Hepatocyte (in vitro differentiated cells): ENCODE measurements at regions not wholly inside any gene's neighbourhood (a gene's known extent, or its start where the extent isn't known, plus 50 kb on each side); places are given as distances from the start of the nearest gene placed in this dataset.

Experiments
- DNase-seq: peaks from one replicate; pipeline ENCODE4 v3.0.0-alpha.2; 2016; ENCODE audit warnings: low spot score
- H2AFZ ChIP-seq: fragments of 200-600 bp; sonication (generic); 2 replicates; pipeline ENCODE4 v1.6.0; 2016; ENCODE audit warnings: antibody characterized with exemption, mild to moderate bottlenecking
- H3K27ac ChIP-seq: fragments of 200-600 bp; sonication (generic); 2 replicates; pipeline ENCODE4 v1.5.1; 2016; ENCODE audit warnings: mild to moderate bottlenecking
- H3K27me3 ChIP-seq: fragments of 200-600 bp; sonication (generic); 2 replicates; pipeline ENCODE4 v1.6.1; 2016
- H3K36me3 ChIP-seq: fragments of 200-600 bp; sonication (generic); replicated peaks from 2 replicates; pipeline ENCODE4 v1.5.1; 2016; ENCODE audit warnings: low read depth; ENCODE audit not compliant: insufficient read depth
- H3K4me1 ChIP-seq: fragments of 200-600 bp; sonication (generic); 2 replicates; pipeline ENCODE4 v1.5.1; 2016; ENCODE audit warnings: mild to moderate bottlenecking, moderate library complexity; ENCODE audit not compliant: insufficient read depth
- H3K4me2 ChIP-seq: fragments of 200-600 bp; sonication (generic); 2 replicates; pipeline ENCODE4 v1.6.0; 2016
- H3K4me3 ChIP-seq: fragments of 200-600 bp; sonication (generic); 2 replicates; pipeline ENCODE4 v1.5.1; 2016; ENCODE audit warnings: mild to moderate bottlenecking
- H3K79me2 ChIP-seq: fragments of 200-600 bp; sonication (generic); 2 replicates; pipeline ENCODE4 v1.6.0; 2017; ENCODE audit warnings: mild to moderate bottlenecking
- H3K9me2 ChIP-seq: fragments of 200-600 bp; sonication (generic); replicated peaks from 2 replicates; pipeline ENCODE4 v1.6.0; 2017; ENCODE audit warnings: mild to moderate bottlenecking; ENCODE audit not compliant: insufficient read depth
- H3K9me3 ChIP-seq: fragments of 200-600 bp; sonication (generic); 2 replicates; pipeline ENCODE4 v1.5.1; 2016; ENCODE audit warnings: low read depth, mild to moderate bottlenecking
- H4K20me1 ChIP-seq: fragments of 200-600 bp; sonication (generic); 2 replicates; pipeline ENCODE4 v1.6.0; 2016; ENCODE audit warnings: mild to moderate bottlenecking; ENCODE audit not compliant: insufficient read depth, poor library complexity, severe bottlenecking
- CTCF ChIP-seq: fragments of 200-600 bp; sonication (generic); IDR thresholded peaks from 2 replicates; pipeline ENCODE4 v1.5.1; 2016; ENCODE audit warnings: antibody characterized with exemption, mild to moderate bottlenecking; ENCODE audit not compliant: poor library complexity
- EZH2 ChIP-seq: fragments of 200-600 bp; sonication (generic); IDR thresholded peaks from 2 replicates; pipeline ENCODE4 v1.6.1; 2016; ENCODE audit warnings: antibody characterized with exemption, mild to moderate bottlenecking, borderline replicate concordance
- EZH2phosphoT487 ChIP-seq: fragments of 200-600 bp; sonication (generic); IDR thresholded peaks from one replicate; pipeline ENCODE4 v1.6.1; 2018; ENCODE audit warnings: antibody characterized with exemption, mild to moderate bottlenecking, low read depth, moderate library complexity; ENCODE audit not compliant: unreplicated experiment, severe bottlenecking
- WGBS: methylation state at CpG from one replicate; pipeline ENCODE4 v1.1.6; 2016; ENCODE audit warnings: low lambda C conversion rate; ENCODE audit errors: missing lambda C conversion rate; 5-methylcytosine and 5-hydroxymethylcytosine counted together

DNA sequence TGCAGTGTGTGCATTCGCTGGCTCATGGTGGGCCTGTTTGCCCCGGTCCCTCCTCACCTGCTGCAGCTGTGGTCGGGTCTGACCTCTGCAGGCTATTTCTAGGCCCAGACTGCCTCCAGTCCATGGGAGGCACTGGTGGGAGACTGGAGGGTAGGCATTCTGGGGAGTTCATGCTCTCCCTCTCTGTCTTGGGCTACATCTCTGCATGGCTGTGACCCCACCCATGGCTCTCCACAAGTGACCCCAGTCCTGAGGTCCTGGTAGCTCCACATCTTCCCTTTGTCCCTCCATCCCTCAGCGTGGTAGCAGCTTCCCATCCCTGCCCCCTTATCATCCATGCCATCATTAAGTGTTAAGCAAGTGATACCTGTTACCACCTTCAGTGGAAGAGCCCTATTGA is 107.8 kb upstream of the SEC14L1 start:
- Histone ChIP-seq H3K79me2 (no peaks in the 10 kb centered on the region), H3K36me3 (no peaks in the 10 kb centered on the region), H3K4me3 (no peak overlapping the region), H3K27me3 (no peaks in the 10 kb centered on the region), H3K27ac (no peak overlapping the region), H4K20me1 (no peaks in the 10 kb centered on the region), H3K9me3 (no peaks in the 10 kb centered on the region), H3K9me2 (no peaks in the 10 kb centered on the region), H2AFZ (no peak overlapping the region), H3K4me1 (no peaks in the 10 kb centered on the region), H3K4me2 (no peak overlapping the region)
- no peak for DNase-seq
- TF ChIP-seq CTCF, result no peak
- TF ChIP-seq EZH2, result no peak
- no peak for TF ChIP-seq EZH2phosphoT487
- WGBS, result 80% methylated on average over 4 of the region's 4 CpGs

DNA sequence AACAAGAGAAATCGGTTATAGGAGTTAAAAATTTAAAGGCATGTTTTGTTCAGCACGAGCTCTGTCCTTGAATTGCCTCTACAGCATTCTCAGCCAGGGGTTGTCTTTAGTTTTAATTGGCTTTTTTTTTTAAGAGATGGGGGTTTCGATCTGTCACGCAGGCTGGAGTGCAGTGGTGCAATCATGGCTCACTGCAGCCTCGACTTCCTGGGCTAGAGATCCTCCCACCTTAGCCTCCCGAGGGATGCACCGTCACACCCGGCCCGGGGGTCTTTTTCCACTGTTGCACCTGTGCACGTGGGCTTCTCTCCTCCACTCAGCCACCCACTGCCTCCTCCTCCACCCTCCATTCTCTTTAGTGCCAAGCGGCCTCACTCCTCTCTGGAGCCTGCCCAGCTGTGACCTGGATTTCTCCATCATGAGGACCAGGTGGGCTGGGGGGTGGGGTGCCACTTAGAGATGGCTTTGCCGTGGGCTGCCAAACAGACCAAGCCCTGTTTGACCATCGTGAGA is 106.8 kb upstream of the SEC14L1 start:
- 86% methylated on average over 13 of the region's 13 CpGs for WGBS
- H4K20me1 ChIP-seq, result no peaks in the 10 kb centered on the region
- no peak overlapping the region for H3K4me2 ChIP-seq
- no peaks in the 10 kb centered on the region for H3K4me1 ChIP-seq
- no peak overlapping the region for H3K27ac ChIP-seq
- no peaks in the 10 kb centered on the region for H3K27me3 ChIP-seq
- TF ChIP-seq EZH2phosphoT487 (no peak), CTCF (no peak), EZH2 (no peak)
- H3K79me2 ChIP-seq, result no peaks in the 10 kb centered on the region
- no peaks in the 10 kb centered on the region for H3K36me3 ChIP-seq
- no peak for DNase-seq
- no peak overlapping the region for H2AFZ ChIP-seq
- no peaks in the 10 kb centered on the region for H3K9me3 ChIP-seq
- H3K4me3 ChIP-seq, result no peak overlapping the region
- no peaks in the 10 kb centered on the region for H3K9me2 ChIP-seq

- no peaks in the 10 kb centered on the region for H3K27me3 ChIP-seq
- TF ChIP-seq CTCF (no peak), EZH2 (no peak), EZH2phosphoT487 (no peak)
- no peak overlapping the region for H3K27ac ChIP-seq
- no peak overlapping the region for H3K4me3 ChIP-seq
- H3K9me3 ChIP-seq, result no peaks in the 10 kb centered on the region
- H3K4me1 ChIP-seq, result no peaks in the 10 kb centered on the region
- DNase-seq, result no peak
- no peak overlapping the region for H3K4me2 ChIP-seq
- H4K20me1 ChIP-seq, result no peaks in the 10 kb centered on the region
- no peaks in the 10 kb centered on the region for H3K79me2 ChIP-seq
- H3K9me2 ChIP-seq, result no peaks in the 10 kb centered on the region
- H3K36me3 ChIP-seq, result no peaks in the 10 kb centered on the region
- 81% methylated on average over 16 of the region's 16 CpGs for WGBS
- H2AFZ ChIP-seq, result no peak overlapping the region
Observed at GRCh38 chr17:77034677-77035424, 105.9 kb upstream of the SEC14L1 start.

DNA sequence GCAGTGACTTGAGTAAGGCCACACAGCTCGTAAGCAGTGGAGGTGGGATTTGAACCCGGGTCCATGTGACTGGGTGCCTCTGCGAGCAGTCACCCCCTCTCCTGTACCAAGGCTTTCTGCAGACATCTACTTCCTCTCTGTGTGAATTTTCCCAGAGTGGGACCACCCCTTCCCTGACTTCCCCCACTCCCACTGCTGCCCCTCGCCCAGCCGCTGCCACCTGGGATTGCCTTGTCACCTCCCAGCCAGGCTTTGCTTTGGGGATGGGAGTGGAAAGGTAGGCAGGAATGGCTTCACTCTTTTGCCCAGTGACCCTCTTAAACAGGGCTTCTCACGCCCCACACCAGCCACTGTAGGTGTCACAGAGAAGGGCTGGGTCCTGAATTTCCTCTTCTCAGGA is 105.2 kb upstream of the SEC14L1 start:
- H3K4me3 ChIP-seq, result no peak overlapping the region
- no peak for TF ChIP-seq EZH2phosphoT487
- no peak for TF ChIP-seq EZH2
- TF ChIP-seq CTCF, result no peak
- no peaks in the 10 kb centered on the region for H3K27me3 ChIP-seq
- no peak overlapping the region for H2AFZ ChIP-seq
- WGBS, result 96% methylated on average over 6 of the region's 6 CpGs
- H3K36me3 ChIP-seq, result no peaks in the 10 kb centered on the region
- no peaks in the 10 kb centered on the region for H3K79me2 ChIP-seq
- DNase-seq, result no peak
- H3K9me2 ChIP-seq, result no peaks in the 10 kb centered on the region
- no peaks in the 10 kb centered on the region for H3K9me3 ChIP-seq
- H3K4me2 ChIP-seq, result no peak overlapping the region
- H3K4me1 ChIP-seq, result no peaks in the 10 kb centered on the region
- H3K27ac ChIP-seq, result no peak overlapping the region
- H4K20me1 ChIP-seq, result no peaks in the 10 kb centered on the region
